Skin epidermis (tissue), 12 donors: ENCODE measurements at regions not wholly inside any gene's neighbourhood (a gene's known extent, or its start where the extent isn't known, plus 50 kb on each side); places are given as distances from the start of the nearest gene placed in this dataset.
A peak's percentile ranks its signal among the peaks of the same experiment; 100 is the strongest.

ENCODE experiments used
- H3K27ac ChIP-seq, 21 experiments: fragments of 200-600 bp; sonication (generic) in 11 of 21; one replicate each; pipeline ENCODE4 v1.5.0; 2020; ENCODE audit warnings: mild to moderate bottlenecking in 3 of 21, inconsistent platforms in 2 of 21, moderate library complexity in 2 of 21
- H3K4me3 ChIP-seq, 7 experiments: fragments of 200-600 bp; sonication (generic) in 2 of 7; one replicate each; pipeline ENCODE4 v1.5.0; 2020; ENCODE audit warnings: inconsistent platforms in 2 of 7, mild to moderate bottlenecking in 2 of 7, moderate library complexity in 1 of 7

DNA sequence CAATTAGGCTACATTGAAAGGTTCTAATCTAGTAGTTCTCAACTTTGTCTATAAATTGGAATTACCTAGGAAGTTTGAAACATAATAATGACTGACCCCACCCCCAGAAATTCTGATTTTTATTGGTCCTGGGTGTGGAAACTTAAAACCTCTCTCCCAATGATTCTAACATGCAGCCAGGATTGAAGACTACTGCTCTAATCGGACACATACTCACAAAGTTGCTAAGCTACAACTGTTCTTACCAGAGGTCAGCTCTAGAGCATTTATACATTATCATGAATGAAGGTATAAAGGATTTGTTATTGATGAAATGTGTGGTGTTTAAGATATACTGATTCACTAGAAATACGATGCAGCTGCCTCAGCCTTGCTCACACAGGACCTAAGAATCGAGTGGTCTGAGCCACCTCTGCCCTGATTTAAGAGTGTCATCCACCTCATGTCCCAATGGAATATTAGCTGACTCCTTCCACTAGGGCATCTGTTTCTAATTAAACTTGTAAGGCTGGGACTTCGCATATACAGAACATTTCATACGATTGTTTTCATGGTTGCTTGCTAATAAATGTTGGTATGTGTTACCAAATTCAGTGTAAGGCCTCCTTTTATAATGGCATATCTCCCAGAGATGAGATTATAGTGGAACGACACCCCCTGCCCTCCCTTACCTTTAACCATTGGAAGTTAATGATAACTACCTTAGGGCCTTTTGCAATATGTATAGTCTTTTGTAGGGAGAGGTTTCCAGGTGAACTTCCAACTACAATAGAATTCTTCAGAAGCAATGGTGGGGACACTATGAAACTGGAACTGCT, 410.8 kb upstream of the PDE3A start:
- Histone ChIP-seq H3K4me3 (no peak overlapping the region), H3K27ac (no peak overlapping the region)

DNA sequence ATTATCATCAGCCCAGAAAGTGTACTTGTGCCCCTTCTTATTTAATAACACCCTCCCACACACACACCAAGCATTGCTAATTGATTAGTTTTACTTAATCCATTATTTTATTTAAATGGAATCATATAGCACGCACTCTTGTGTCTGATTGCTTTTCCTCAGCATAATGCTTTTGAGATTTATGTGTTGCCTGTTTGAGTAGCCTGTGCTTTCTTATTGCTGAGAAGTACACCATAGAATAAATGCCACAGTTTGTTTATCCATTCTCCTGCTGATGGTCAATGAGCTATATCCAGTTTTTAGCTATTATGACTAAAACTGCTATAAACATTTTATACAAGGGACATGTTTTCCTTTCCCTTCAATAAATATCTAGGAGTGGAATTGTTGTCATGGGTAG, 409.9 kb upstream of the PDE3A start:
- Histone ChIP-seq H3K27ac (no peak overlapping the region), H3K4me3 (no peak overlapping the region)

GRCh38 chr12:19959353-19959752, 409.0 kb upstream of the PDE3A start:
- H3K27ac ChIP-seq: no peak overlapping the region
- no peak overlapping the region for H3K4me3 ChIP-seq

DNA sequence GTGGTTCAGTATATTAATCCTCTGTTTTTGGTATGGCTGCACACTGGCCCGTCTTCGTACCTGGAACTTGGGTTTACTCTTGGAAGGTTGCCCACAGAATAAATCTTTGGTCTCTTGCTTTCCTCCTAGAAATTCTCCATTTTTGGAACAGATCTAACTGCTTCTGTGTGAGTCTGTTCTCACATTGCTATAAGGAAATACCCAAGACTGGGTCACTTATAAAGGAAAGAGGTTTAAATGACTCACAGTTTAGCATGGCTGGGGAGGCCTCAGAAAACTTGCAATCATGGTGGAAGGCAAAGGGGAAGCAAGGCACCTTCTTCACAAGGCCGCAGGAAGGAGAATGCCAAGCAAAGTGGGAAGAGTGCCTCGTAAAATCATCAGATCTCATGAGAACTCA, 407.8 kb upstream of the PDE3A start:
- Histone ChIP-seq H3K27ac (no peak overlapping the region), H3K4me3 (no peak overlapping the region)

DNA sequence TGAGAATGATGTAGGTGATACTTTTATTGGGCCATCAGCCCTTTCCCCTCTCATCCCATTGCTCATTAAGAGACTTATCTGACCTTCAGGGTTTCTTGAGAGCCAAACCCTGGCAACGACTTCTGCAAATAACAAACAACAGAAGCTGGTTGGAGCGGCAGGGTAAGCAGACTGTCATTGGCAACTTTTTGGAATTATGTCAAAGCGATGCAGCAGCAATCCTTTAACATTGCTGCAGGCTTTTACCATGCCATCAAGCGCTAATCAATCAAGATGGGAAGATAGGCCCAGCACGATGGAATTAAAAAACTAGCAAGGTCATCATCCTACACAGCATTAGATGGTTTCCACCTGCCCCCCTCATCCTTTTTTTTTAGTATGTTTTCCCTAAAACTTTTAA, 406.1 kb upstream of the PDE3A start:
- H3K27ac ChIP-seq: no peak overlapping the region
- H3K4me3 ChIP-seq: no peak overlapping the region

DNA sequence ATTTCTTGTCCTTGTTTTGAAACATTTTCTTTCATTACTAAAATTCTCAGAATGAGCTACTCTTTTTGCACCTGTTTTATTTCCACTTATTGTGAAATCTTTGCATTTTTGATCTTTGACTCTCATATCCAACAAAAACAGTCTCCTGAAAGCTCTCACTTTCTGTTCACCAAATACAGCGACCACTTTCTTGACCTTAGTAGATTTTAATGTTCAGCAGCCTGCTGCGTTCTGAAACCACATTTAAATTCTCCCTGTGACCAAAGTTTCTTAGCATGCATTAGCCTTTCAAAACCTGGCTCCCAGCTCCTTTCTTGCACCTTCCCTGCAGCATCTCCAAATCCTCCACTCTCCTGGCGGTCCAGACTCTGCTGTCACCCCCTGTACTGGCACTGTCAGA, 404.4 kb upstream of the PDE3A start:
- Histone ChIP-seq H3K4me3 (no peak overlapping the region), H3K27ac (no peak overlapping the region)

- Histone ChIP-seq H3K4me3 (no peak overlapping the region), H3K27ac (no peak overlapping the region)
Observed at GRCh38 chr12:19964549-19964948, 403.8 kb upstream of the PDE3A start.

DNA sequence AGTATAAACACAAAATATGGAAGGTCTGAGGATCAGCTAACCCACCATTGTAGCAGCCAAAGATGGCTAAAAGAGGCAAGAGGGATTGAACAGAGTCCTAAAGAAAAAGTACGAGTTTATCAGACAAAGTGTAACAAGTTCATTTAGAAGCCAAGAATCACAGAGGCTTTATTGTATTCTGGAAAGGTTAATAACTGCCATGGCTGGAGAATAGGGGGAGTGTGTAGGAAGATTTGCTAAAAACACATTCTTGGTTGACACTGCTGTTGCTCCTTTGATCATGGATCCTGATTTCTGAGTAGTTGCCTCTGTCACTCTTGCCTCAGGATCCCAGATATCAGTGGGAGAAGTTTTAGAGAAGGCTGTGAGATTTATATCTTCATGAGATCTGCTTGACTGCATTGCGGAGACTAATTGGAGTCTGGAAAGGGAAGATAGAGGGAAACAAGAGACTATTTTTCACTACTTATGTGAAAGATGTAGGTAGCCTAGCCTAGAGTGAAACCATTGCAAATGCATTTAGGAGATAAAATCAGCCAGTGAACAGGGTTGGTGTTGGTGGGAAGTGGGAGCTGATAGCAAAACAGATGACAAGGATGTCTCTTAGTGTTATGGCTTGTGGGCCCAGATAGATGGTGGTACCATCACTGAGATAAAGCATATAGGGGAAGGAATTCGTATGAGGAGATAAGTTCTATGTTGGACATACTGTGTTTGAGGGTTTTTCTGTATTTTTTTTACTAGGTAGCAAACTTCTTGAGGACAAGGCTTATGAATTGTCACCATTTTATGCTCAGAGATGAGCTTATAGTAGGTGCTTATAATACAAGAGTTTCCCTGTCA, 402.9 kb upstream of the PDE3A start:
- H3K4me3 ChIP-seq: no peak overlapping the region
- no peak overlapping the region for H3K27ac ChIP-seq

GRCh38 chr12:19967001-19967400, 401.3 kb upstream of the PDE3A start:
- H3K4me3 ChIP-seq: no peak overlapping the region
- no peak overlapping the region for H3K27ac ChIP-seq

DNA sequence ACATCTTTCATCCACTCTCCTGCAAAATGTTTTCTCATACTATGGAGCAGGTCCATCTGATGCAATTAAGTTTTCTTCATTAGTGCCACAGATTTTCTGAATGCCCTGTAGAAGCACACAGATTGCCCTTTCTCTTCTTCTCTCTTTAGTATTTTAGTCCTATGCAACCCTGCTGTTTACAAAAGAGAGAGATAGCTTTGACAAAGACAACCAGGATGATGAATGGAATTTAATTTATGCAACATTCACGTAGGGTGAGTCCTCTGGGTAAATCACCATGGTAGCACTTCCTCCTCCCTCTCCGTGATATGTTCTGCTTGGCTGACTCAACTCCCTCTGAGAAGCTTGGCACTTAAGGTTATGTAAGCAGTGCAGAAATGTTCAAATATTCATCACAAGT, 400.9 kb upstream of the PDE3A start:
- no peak overlapping the region for H3K27ac ChIP-seq
- H3K4me3 ChIP-seq: no peak overlapping the region

DNA sequence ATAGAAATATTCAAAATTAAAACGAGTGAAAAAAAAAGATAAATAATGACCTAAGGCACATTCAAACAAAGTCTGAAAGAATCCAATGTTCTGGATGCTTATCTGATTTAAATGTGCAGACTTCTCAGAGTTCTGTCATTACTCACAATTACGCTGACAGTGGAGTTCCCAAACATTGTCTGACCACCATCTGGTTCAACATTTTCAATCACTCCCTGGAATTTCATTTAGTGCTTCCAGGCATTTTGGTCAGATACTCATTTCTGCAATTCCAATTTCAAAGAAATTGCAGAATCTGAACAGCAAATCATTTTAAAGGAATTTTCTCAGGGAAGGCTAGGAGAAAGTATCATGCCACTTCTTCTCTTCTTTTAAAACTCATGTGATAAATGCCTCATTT, 398.2 kb upstream of the PDE3A start:
- no peak overlapping the region for H3K27ac ChIP-seq
- H3K4me3 ChIP-seq: no peak overlapping the region

GRCh38 chr12:19970821-19971220, 397.5 kb upstream of the PDE3A start:
- no peak overlapping the region for H3K4me3 ChIP-seq
- peak overlapping the region in 2 of 21 experiments; percentile 1 to 54 for H3K27ac ChIP-seq

DNA sequence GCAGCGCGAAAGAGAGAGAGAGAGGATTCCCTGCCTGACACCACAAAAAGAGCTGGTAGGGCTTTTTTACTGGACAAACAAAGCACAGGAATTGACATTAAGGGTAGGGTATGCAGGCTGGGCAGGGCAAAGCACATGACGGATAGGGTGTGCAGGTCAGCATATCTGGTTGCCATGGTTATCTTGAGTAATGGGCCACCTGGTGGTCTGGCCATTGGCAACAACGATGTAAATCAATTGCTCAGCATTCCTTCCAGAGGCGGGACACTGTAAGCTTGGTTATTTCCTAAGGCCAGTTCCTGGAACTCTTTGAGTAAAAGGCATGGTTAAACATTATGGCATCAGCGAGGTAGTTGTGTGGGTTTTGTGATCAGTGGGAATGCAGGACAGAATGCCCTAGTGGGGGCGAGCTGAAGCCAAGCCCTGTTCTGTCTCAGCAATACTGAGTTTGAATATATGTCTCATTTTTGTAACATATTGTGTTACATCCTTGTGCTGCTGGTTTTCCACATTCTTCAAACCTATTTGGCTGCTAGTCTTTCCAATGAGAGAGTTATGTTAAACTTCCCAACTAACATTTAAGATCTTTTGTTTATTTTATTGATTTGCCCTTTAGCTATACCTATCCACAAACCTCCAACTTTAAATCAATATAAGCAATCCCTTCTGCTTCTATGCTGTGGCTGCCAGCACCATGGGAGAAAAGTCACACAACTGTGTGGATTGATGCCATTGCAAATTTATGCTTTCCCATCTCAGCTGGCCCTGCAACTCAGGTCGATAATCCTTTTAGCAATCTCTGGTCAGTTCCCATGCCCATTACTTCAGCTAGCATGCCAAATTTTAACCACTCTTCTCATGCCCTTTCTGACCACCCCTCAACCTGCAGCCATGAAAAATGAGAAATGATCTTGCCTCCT, 396.7 kb upstream of the PDE3A start:
- H3K27ac ChIP-seq: peak overlapping the region in 2 of 21 experiments; percentile 1 to 54

GRCh38 chr12:19972325-19973288, 395.7 kb upstream of the PDE3A start:
- Histone ChIP-seq H3K4me3 (no peak overlapping the region), H3K27ac (no peak overlapping the region)

More for the DNA sequence above, 396.7 kb upstream of the PDE3A start:
- H3K4me3 ChIP-seq: no peak overlapping the region

GRCh38 chr12:19978193-19978592, 390.1 kb upstream of the PDE3A start:
- Histone ChIP-seq H3K27ac (peak overlapping the region in 1 of 21 experiments; percentile 29), H3K4me3 (no peak overlapping the region)

DNA sequence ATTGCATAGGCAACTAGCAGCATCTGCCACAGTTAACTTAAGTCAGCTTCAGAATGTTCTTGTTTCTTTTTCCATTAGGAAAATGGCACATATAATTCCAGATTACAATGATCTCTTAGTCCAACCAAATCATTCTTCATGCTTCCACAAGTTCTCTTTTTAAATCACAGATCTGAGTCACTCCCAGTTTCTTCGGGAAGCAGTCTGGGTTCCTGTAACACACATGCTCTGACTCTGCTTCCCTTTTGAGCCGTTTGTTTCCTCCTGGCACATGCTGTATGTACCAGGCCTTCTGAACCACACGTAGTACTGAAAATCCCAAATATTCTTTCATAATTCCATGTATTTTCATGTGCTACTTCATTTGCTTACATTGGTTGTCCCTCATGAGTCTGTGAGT, 388.8 kb upstream of the PDE3A start:
- H3K27ac ChIP-seq: no peak overlapping the region

GRCh38 chr12:19981944-19982343, 386.4 kb upstream of the PDE3A start:
- Histone ChIP-seq H3K4me3 (no peak overlapping the region), H3K27ac (no peak overlapping the region)

More for the DNA sequence above, 388.8 kb upstream of the PDE3A start:
- no peak overlapping the region for H3K4me3 ChIP-seq

DNA sequence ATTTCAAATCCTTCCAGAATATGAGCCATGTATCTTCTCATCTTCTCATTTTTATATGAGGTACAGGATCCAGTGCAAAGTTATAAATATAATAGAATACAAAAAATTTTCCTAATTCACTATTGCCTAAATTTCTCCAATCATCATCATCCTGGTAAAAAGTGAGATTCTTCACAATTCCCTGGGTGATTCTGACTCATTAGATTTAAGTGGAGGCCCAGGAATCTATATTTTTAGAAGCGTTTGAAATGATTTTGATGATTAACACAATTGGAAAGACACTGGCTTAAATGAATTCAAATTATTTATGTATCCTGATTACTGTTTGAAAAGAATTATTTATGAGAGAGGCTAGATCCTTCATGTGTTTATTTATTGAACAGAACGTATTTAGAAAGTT, 380.3 kb upstream of the PDE3A start:
- H3K4me3 ChIP-seq: no peak overlapping the region
- no peak overlapping the region for H3K27ac ChIP-seq

DNA sequence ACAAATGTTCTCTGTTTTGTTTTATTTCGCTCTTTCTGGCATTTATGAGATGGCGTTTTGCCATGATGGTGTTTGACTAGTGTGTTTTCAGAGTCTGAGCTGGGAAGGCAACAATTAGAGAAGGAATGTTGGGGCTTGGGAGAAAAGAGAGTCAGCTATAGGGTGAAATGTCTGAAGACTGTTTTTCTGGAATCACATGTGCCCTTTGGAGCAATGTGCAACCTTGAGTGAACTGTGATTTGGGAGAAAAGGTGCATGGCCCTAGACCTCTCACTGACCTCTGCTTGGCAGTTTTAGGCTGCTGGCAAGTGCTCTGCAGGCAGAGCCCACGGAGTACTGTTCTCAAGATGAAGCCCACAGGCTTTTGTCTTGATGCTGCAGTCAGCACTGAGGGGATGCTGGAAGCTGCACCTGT, 379.9 kb upstream of the PDE3A start:
- no peak overlapping the region for H3K4me3 ChIP-seq
- no peak overlapping the region for H3K27ac ChIP-seq
